GM23338 (cell line): ENCODE measurements at regions not wholly inside any gene's neighbourhood (a gene's known extent, or its start where the extent isn't known, plus 50 kb on each side); places are given as distances from the start of the nearest gene placed in this dataset.

Experiments
- ATAC-seq: fragments of 200-7000 bp; cut with Tn5 transposase; 3 replicates; pipeline ENCODE4 v1.9.1; 2020
- DNase-seq: peaks from one replicate; pipeline ENCODE4 v3.0.0-alpha.2; 2015; ENCODE audit warnings: low spot score
- H2AFZ ChIP-seq: fragments of 200-600 bp; sonication (generic); 2 replicates; pipeline ENCODE4 v1.8.0; 2016; ENCODE audit warnings: antibody characterized with exemption, mild to moderate bottlenecking, moderate library complexity
- H3F3A ChIP-seq: fragments of 200-600 bp; sonication (generic); replicated peaks from 2 replicates; pipeline ENCODE4 v1.8.0; 2017; ENCODE audit warnings: antibody characterized with exemption, mixed run types, low read depth
- H3K27ac ChIP-seq: fragments of 200-600 bp; sonication (generic); 2 replicates; pipeline ENCODE4 v1.6.1; 2016; ENCODE audit warnings: low read depth
- H3K27me3 ChIP-seq: fragments of 200-600 bp; sonication (generic); 2 replicates; pipeline ENCODE4 v1.8.0; 2016; ENCODE audit warnings: mild to moderate bottlenecking, mixed run types, moderate library complexity; ENCODE audit not compliant: insufficient read depth
- H3K36me3 ChIP-seq: fragments of 200-600 bp; sonication (generic); 2 replicates; pipeline ENCODE4 v1.8.0; 2016; ENCODE audit warnings: mild to moderate bottlenecking; ENCODE audit not compliant: insufficient read depth
- H3K4me1 ChIP-seq: fragments of 200-600 bp; sonication (generic); 2 replicates; pipeline ENCODE4 v1.8.0; 2016; ENCODE audit warnings: mild to moderate bottlenecking, moderate library complexity; ENCODE audit not compliant: insufficient read depth
- H3K4me2 ChIP-seq: fragments of 200-600 bp; sonication (generic); 2 replicates; pipeline ENCODE4 v1.7.1; 2017; ENCODE audit warnings: mixed run types
- H3K4me3 ChIP-seq: fragments of 200-600 bp; sonication (generic); 2 replicates; pipeline ENCODE4 v1.6.1; 2016; ENCODE audit warnings: mixed run types
- H3K79me2 ChIP-seq: fragments of 200-600 bp; sonication (generic); replicated peaks from 2 replicates; pipeline ENCODE4 v1.8.0; 2017; ENCODE audit warnings: mild to moderate bottlenecking; ENCODE audit not compliant: insufficient read depth
- H3K9me2 ChIP-seq: fragments of 200-600 bp; sonication (generic); 2 replicates; pipeline ENCODE4 v1.8.0; 2017; ENCODE audit not compliant: insufficient read depth
- H4K20me1 ChIP-seq: fragments of 200-600 bp; sonication (generic); replicated peaks from 2 replicates; pipeline ENCODE4 v1.8.0; 2017; ENCODE audit warnings: mild to moderate bottlenecking; ENCODE audit not compliant: insufficient read depth
- H3K27ac Mint-ChIP-seq: 2 replicates; pipeline ENCODE4 v1.8.0; 2020; ENCODE audit warnings: inconsistent platforms, mild to moderate bottlenecking, moderate library complexity, mixed read lengths
- H3K27me3 Mint-ChIP-seq: 3 replicates; pipeline ENCODE4 v1.8.0; 2022; ENCODE audit warnings: low read depth, mild to moderate bottlenecking, moderate library complexity, mixed read lengths, inconsistent platforms; ENCODE audit not compliant: insufficient read depth, poor library complexity
- H3K36me3 Mint-ChIP-seq: 3 replicates; pipeline ENCODE4 v1.8.0; 2021; ENCODE audit warnings: low read depth, mild to moderate bottlenecking, inconsistent platforms, moderate library complexity, mixed read lengths
- H3K4me1 Mint-ChIP-seq: 3 replicates; pipeline ENCODE4 v1.8.0; 2020; ENCODE audit warnings: mild to moderate bottlenecking, inconsistent platforms, mixed read lengths
- H3K4me3 Mint-ChIP-seq: 3 replicates; pipeline ENCODE4 v1.8.0; 2021; ENCODE audit warnings: moderate library complexity, mild to moderate bottlenecking, inconsistent platforms, mixed read lengths
- H3K9me3 Mint-ChIP-seq: 3 replicates; pipeline ENCODE4 v1.8.0; 2020; ENCODE audit warnings: moderate library complexity, mild to moderate bottlenecking, inconsistent platforms, mixed read lengths
- CREB1 ChIP-seq: fragments of 250-450 bp; sonication (Bioruptor Pico); IDR thresholded peaks from 2 replicates; pipeline ENCODE4 v1.5.0; 2020; ENCODE audit warnings: low read depth, mild to moderate bottlenecking, moderate library complexity
- CTCF ChIP-seq, 2 experiments: fragments of 200-600 bp in 1 of 2; sonication (generic) in 1 of 2; conservative IDR thresholded peaks; 2 replicates each; pipeline versions ENCODE4 v1.5.1 to v1.6.1; 2016 to 2017; ENCODE audit warnings: antibody characterized with exemption in 2 of 2, low read depth in 2 of 2, mild to moderate bottlenecking in 2 of 2, moderate library complexity in 1 of 2
- EZH2 ChIP-seq: fragments of 200-600 bp; sonication (generic); IDR thresholded peaks from one replicate; pipeline ENCODE4 v1.8.0; 2017; ENCODE audit warnings: antibody characterized with exemption, mild to moderate bottlenecking, low read depth; ENCODE audit not compliant: unreplicated experiment
- EZH2phosphoT487 ChIP-seq: fragments of 200-600 bp; sonication (generic); IDR thresholded peaks from one replicate; pipeline ENCODE4 v1.8.1; 2018; ENCODE audit warnings: antibody characterized with exemption; ENCODE audit not compliant: unreplicated experiment
- JUNB ChIP-seq: IDR thresholded peaks from one replicate; pipeline ENCODE4 v1.6.1; 2016; ENCODE audit warnings: antibody characterized with exemption; ENCODE audit not compliant: unreplicated experiment
- NANOG ChIP-seq: IDR thresholded peaks from 2 replicates; pipeline ENCODE4 v1.6.1; 2016; ENCODE audit warnings: antibody characterized with exemption, borderline replicate concordance
- POLR2AphosphoS5 ChIP-seq: IDR thresholded peaks from 2 replicates; pipeline ENCODE4 v1.6.1; 2016; ENCODE audit warnings: antibody characterized with exemption, low read depth
- REST ChIP-seq: IDR thresholded peaks from one replicate; pipeline ENCODE4 v1.6.1; 2018; ENCODE audit warnings: antibody characterized with exemption; ENCODE audit not compliant: unreplicated experiment
- STAT1 ChIP-seq: IDR thresholded peaks from one replicate; pipeline ENCODE4 v1.6.1; 2016; ENCODE audit warnings: antibody characterized with exemption; ENCODE audit not compliant: unreplicated experiment
- ZNF114 ChIP-seq: fragments of 250-450 bp; sonication (Bioruptor Pico); IDR thresholded peaks from 2 replicates; pipeline ENCODE4 v1.5.0; 2020; ENCODE audit warnings: mild to moderate bottlenecking, moderate library complexity
- ZNF331 ChIP-seq: fragments of 250-450 bp; sonication (Bioruptor Pico); IDR thresholded peaks from 2 replicates; pipeline ENCODE4 v1.5.0; 2020; ENCODE audit warnings: low read depth, mild to moderate bottlenecking, moderate library complexity
- ZNF462 ChIP-seq: fragments of 250-450 bp; sonication (Bioruptor Pico); IDR thresholded peaks from 2 replicates; pipeline ENCODE4 v1.5.0; 2020; ENCODE audit warnings: mild to moderate bottlenecking, moderate library complexity
- TF ChIP-seq, protein P1 (sequence below): IDR thresholded peaks from 2 replicates; pipeline ENCODE4 v1.6.1; 2016; ENCODE audit warnings: antibody characterized with exemption

GRCh38 chr14:46571970-46572369 lies 79.6 kb downstream of the RPL10L start:
- H3K36me3 ChIP-seq: no peaks in the 10 kb centered on the region
- Mint-ChIP-seq H3K4me1 (peaks cover 5% of the 10 kb centered on the region; the same call in 1 of the 3 replicates), H3K36me3 (no peaks in the 10 kb centered on the region), H3K27me3 (peaks cover 2% of the 10 kb centered on the region), H3K4me3 (no peak overlapping the region), H3K9me3 (no peaks in the 10 kb centered on the region; the same call in 2 of the 3 replicates), H3K27ac (no peak overlapping the region)
- no peaks in the 10 kb centered on the region for H4K20me1 ChIP-seq
- no peaks in the 10 kb centered on the region for H3K4me1 ChIP-seq
- H3K27me3 ChIP-seq: no peaks in the 10 kb centered on the region
- H2AFZ ChIP-seq: no peak overlapping the region
- DNase-seq: no peak
- TF ChIP-seq ZNF462 (CRISPR knock-in tag) (no peak), STAT1 (no peak), JUNB (no peak), NANOG (no peak), EZH2 (no peak), EZH2phosphoT487 (no peak), REST (no peak), ZNF114 (CRISPR knock-in tag) (no peak), POLR2AphosphoS5 (no peak), CREB1 (no peak), CTCF (conservative IDR thresholded peaks at IDR 0.05; ENCODE audit: low read depth in 2 of 2) (no peak), ZNF331 (no peak)
- TF ChIP-seq, protein P1, sequence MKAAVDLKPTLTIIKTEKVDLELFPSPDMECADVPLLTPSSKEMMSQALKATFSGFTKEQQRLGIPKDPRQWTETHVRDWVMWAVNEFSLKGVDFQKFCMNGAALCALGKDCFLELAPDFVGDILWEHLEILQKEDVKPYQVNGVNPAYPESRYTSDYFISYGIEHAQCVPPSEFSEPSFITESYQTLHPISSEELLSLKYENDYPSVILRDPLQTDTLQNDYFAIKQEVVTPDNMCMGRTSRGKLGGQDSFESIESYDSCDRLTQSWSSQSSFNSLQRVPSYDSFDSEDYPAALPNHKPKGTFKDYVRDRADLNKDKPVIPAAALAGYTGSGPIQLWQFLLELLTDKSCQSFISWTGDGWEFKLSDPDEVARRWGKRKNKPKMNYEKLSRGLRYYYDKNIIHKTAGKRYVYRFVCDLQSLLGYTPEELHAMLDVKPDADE: no peak
- H3K4me2 ChIP-seq: no peak overlapping the region
- no peak for ATAC-seq
- H3F3A ChIP-seq: no peaks in the 10 kb centered on the region
- no peak overlapping the region for H3K4me3 ChIP-seq
- no peak overlapping the region for H3K27ac ChIP-seq
- H3K9me2 ChIP-seq: no peaks in the 10 kb centered on the region
- no peaks in the 10 kb centered on the region for H3K79me2 ChIP-seq
